Thoracic aorta (tissue), 2 donors: ENCODE measurements at regions not wholly inside any gene's neighbourhood (a gene's known extent, or its start where the extent isn't known, plus 50 kb on each side); places are given as distances from the start of the nearest gene placed in this dataset.

Source experiments
- ATAC-seq: fragments of 150-250 bp; one replicate; pipeline ENCODE4 v1.8.0; 2017; ENCODE audit warnings: low read depth; ENCODE audit not compliant: insufficient number of reproducible peaks, low FRiP score
- DNase-seq: peaks from one replicate; pipeline ENCODE4 v3.0.0-alpha.2; 2020; ENCODE audit warnings: low spot score
- H3K27ac ChIP-seq, 2 donors: fragments of 200-600 bp; sonication (generic); 1 replicate in 1 of 2; 2 replicates in 1 of 2; pipeline ENCODE4 v1.5.1; 2016; ENCODE audit warnings: mild to moderate bottlenecking in 2 of 2, moderate library complexity in 2 of 2
- H3K27me3 ChIP-seq: fragments of 200-600 bp; sonication (generic); replicated peaks from 2 replicates; pipeline ENCODE4 v1.6.0; 2016; ENCODE audit warnings: mild to moderate bottlenecking; ENCODE audit not compliant: insufficient read depth
- H3K36me3 ChIP-seq: fragments of 200-600 bp; sonication (generic); one replicate; pipeline ENCODE4 v1.5.1; 2016
- H3K4me1 ChIP-seq, 2 donors: fragments of 200-600 bp; sonication (generic); 1 replicate in 1 of 2; 2 replicates in 1 of 2; pipeline versions ENCODE4 v1.5.1 to v1.6.0; 2016; ENCODE audit warnings: low read depth in 2 of 2, mild to moderate bottlenecking in 1 of 2; ENCODE audit not compliant: control insufficient read depth in 1 of 2
- H3K4me3 ChIP-seq: fragments of 200-600 bp; sonication (generic); 2 replicates; pipeline ENCODE4 v1.5.1; 2016; ENCODE audit warnings: mild to moderate bottlenecking
- H3K9me3 ChIP-seq: fragments of 200-600 bp; sonication (generic); 2 replicates; pipeline ENCODE4 v1.5.1; 2016
- CTCF ChIP-seq: fragments of 200-600 bp; sonication (generic); IDR thresholded peaks from one replicate; pipeline ENCODE4 v1.5.1; 2019; ENCODE audit warnings: antibody characterized with exemption

DNA sequence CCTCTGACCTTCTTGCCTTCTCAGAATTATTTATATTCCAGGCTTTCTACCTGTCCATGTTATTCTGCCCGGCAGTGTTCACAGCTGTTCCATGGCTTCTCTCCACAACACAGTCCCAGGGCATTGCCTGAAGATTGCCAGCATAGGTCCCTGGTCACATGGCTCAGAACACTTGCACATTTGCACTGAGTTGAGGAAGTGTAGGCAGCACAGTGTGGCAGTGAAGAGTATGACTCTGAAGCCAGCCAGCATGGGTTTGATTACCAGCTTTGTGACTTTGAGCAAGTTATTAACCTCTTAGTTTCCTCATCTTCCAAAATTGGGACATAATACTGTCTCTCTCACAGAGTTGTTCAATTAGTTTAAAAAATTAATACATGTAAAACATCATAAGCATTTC, 73.2 kb upstream of the NEUROD6 start:
- no peaks in the 10 kb centered on the region for H3K4me1 ChIP-seq
- H3K36me3 ChIP-seq, result no peaks in the 10 kb centered on the region
- no peak overlapping the region for H3K4me3 ChIP-seq
- no peak overlapping the region for H3K27ac ChIP-seq
- no peaks in the 10 kb centered on the region for H3K27me3 ChIP-seq
- TF ChIP-seq CTCF, result no peak
- DNase-seq (no peak), ATAC-seq (no peak)
- H3K9me3 ChIP-seq, result no peaks in the 10 kb centered on the region

GRCh38 chr7:31416381-31416870, 75.9 kb upstream of the NEUROD6 start:
- no peak overlapping the region for H3K4me3 ChIP-seq
- no peaks in the 10 kb centered on the region for H3K36me3 ChIP-seq
- ATAC-seq (no peak), DNase-seq (no peak)
- TF ChIP-seq CTCF, result no peak
- H3K27ac ChIP-seq, result no peak overlapping the region
- H3K27me3 ChIP-seq, result no peaks in the 10 kb centered on the region
- no peaks in the 10 kb centered on the region for H3K4me1 ChIP-seq
- H3K9me3 ChIP-seq, result no peaks in the 10 kb centered on the region

DNA sequence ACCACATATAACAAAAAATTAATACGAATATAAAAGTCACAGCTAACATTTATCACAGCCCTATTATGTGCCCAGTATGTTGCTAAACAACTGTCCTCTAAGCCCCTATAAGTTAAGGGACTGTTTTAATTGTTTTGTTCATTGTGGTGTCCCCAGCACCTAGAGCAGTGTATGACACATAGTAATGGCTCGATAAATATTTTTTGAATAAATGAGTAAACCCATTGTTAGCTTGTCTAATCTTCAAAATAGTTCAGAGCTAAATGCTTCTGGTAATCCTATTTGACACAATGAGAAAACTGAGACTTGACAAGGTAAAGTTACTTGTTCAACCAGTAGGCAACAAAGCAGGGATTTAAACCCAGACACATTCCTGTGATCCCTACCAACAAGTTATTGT, 78.4 kb upstream of the NEUROD6 start:
- TF ChIP-seq CTCF, result no peak
- Histone ChIP-seq H3K9me3 (no peaks in the 10 kb centered on the region), H3K27me3 (no peaks in the 10 kb centered on the region), H3K4me3 (no peak overlapping the region), H3K4me1 (no peaks in the 10 kb centered on the region), H3K36me3 (no peaks in the 10 kb centered on the region), H3K27ac (no peak overlapping the region)
- DNase-seq, result no peak
- ATAC-seq, result no peak

DNA sequence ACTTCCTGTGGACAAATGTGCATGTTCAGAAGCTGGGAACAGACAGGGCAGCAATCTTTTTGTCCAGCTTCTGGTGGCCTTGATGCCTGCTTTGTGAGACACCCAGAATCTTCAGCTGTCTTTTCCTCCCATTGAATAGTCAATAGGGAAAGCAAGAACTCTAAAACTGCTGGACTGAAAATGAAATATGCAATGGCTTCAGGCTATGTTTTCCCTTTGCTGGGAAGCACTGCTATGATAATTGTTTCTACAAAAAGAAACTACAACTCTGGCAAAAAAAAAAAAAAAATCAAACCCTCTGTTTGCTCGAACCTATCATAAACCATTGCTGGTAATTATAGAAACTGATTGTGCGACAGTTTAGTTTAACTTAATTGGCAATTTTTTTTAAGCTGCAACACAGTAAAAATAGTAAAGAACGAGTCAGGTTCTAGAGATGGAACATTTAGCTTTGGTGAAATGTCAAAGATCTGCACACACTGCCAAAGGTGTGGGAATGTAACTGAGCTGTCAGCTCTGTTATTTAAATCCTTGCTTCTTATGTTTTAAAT, 79.1 kb upstream of the NEUROD6 start:
- no peaks in the 10 kb centered on the region for H3K9me3 ChIP-seq
- ATAC-seq (no peak), DNase-seq (no peak)
- H3K4me3 ChIP-seq, result no peak overlapping the region
- no peak for TF ChIP-seq CTCF
- no peak overlapping the region for H3K27ac ChIP-seq
- H3K4me1 ChIP-seq, result no peaks in the 10 kb centered on the region
- H3K27me3 ChIP-seq, result no peaks in the 10 kb centered on the region
- no peaks in the 10 kb centered on the region for H3K36me3 ChIP-seq

- Histone ChIP-seq H3K4me3 (no peak overlapping the region), H3K4me1 (no peaks in the 10 kb centered on the region), H3K27me3 (no peaks in the 10 kb centered on the region), H3K27ac (no peak overlapping the region), H3K36me3 (no peaks in the 10 kb centered on the region), H3K9me3 (no peaks in the 10 kb centered on the region)
- DNase-seq, result no peak
- no peak for TF ChIP-seq CTCF
- no peak for ATAC-seq
These were observed 80.4 kb upstream of the NEUROD6 start for GRCh38 chr7:31420948-31421347.
